Erythroblast (primary cell): ENCODE measurements at regions not wholly inside any gene's neighbourhood (a gene's known extent, or its start where the extent isn't known, plus 50 kb on each side); places are given as distances from the start of the nearest gene placed in this dataset.

Experiments used
- GATA1 ChIP-seq: IDR thresholded peaks from 2 replicates; pipeline ENCODE4 v1.6.1; 2011; ENCODE audit warnings: low read depth, mild to moderate bottlenecking, control low read depth, low read length, moderate library complexity
- POLR2A ChIP-seq: IDR thresholded peaks from 2 replicates; pipeline ENCODE4 v1.6.1; 2011; ENCODE audit warnings: mild to moderate bottlenecking, low read length

DNA sequence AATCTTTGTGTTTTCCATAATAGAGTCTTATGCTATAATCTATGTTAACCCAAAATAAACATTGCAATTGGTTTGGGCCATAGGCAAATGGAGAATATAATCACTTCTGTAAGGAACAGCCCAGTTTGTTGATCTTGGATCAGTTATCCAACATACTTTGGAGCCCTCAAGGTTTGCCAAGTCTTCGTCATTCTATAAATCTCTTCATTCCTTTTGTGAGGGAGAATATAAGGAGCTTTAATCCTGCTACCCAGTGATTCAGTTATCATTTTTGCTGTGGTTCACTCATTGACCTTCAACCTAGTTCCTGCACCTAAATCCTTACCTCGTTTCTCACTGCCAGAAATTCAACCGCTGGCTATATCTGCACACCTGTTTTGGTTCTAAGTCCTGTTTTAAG is 500.3 kb upstream of the PTCHD4 start:
- TF ChIP-seq POLR2A = no peak
- no peak for TF ChIP-seq GATA1
